HG03565 (cell line): ENCODE measurements at regions not wholly inside any gene's neighbourhood (a gene's known extent, or its start where the extent isn't known, plus 50 kb on each side); places are given as distances from the start of the nearest gene placed in this dataset.
"Not testable (repeated sequence)": the region's sequence is repeated elsewhere in the genome, so short reads cannot be mapped to it uniquely, and the experiment has no call there.

ENCODE experiments used
- ATAC-seq: cut with Tn5 transposase; IDR thresholded peaks from one replicate; pipeline ENCODE4 v1.9.1; 2021; ENCODE audit warnings: mild to moderate bottlenecking, moderate library complexity; ENCODE audit not compliant: unreplicated experiment

DNA sequence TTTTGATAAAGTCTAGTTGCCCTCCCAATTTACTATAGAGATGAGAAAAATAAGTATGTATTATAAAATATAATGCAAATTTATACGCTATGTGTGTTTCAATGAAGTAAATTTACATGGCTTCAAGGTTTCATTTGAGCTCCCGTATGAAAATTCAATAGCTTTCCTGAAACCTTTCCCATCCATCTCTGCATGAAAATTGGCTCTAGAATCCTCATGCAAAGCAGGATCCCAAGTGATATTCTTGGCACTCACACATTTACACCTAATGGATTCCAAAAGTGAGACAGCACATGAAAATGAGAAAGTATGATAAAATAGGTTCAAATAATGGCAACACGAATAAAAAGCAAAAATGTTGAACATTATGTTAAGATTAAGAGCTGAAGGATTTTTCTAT, 1595.8 kb upstream of the SEL1L start:
- no peak for ATAC-seq

DNA sequence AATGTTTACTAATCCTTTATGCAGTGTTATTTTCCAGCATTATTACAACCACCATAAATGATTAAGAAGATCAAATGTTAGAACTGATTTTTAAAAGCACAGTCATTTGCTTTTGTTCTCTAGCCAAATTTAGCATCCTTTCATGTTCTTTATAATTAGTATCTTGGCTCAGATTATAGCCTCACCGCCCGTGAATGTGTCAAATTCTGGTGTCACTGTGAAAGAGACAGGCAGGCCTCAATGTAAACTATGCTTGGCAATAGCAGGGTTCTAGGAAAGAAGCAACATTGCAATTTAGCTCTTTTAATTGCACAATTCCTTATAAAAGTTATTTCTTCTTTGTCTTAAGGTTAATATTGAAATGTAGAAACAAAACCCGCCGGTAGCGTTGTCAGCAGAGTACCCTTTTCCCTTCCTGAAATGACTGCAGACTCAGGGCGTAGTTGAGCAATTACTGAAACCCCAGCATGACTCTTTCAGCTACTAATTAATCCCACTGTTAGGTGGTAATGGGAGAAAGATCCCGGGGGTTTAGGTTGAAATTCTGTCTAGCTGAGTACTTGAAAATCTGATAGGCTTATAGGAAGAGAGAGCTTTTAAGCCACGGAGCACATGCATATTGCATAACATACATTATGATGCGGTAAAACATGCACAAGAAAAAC, 1600.5 kb upstream of the SEL1L start:
- ATAC-seq, result no peak

DNA sequence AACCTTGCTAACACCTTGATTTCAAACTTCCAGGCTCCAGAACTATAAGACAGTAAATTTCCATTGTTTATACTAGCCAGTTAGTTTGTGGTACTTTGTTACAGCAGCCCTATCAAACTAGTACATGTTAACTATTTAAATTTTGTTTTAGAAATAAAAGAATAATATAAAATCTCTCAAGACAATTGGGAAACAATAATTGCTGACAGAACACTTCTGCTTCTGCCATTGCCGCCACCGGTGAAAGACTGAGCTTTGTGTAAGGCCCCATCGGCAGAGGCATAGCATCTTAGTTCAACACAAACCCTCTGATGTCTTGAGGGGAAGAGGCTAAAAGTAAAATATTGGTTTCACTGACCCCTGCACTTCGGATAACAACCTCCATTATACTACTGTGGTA, 1607.1 kb upstream of the SEL1L start:
- ATAC-seq, result no peak

DNA sequence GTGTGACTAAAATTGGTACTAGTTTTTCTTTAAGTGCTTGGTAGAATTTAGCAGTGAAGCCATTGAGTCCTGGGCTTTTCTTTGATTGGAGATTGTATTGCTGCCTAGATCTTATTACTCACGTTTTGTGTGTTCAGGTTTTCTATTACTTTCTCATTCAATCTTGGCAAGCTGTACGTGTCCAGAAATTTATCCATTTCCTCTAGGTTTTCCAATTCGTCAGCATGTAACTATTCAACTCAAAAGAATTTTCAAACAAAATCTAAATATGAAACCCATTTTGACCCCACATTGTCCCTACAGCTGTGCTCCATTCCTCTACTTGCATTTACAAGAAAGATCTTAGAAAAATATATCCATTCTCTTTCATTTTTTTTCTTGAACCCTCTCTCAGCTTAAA, 1613.4 kb upstream of the SEL1L start:
- no peak for ATAC-seq

DNA sequence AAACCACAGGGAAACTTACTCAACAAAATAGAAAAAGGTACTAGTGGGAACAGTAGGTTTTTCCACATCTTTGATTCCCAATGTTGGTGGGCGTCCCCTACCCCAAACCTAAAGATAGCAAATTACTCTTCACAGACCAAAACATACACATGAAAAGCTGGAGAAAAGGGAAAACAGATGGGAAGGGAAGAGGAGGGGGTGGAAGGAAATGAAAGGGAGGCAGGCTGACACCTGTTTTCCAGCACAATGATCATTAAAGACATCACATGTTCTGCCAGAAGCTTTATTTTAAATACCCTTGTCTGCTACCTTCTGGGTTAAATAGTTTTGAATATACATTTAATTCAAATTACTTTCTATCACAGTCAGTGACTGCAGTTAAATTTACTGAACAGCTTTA, 1617.9 kb upstream of the SEL1L start:
- no peak for ATAC-seq

DNA sequence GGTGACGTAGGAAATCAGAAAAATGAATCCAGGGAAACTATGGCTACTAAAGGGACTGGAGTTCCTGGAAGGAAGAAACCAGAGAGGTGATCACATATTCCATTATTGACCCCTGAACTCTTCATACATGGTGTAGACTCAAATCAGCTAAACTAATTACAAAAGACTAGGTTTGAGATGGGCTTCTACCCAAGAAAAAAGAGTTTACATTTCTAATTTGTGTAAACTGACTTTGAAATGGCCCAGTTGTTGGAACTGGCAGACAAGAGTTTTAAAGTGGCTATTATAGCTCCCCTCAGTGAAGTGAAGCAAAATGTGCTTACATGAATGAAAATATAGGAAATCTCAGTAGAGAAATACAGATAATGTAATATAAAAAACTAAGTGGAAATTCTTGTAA, 1619.4 kb upstream of the SEL1L start:
- no peak for ATAC-seq

DNA sequence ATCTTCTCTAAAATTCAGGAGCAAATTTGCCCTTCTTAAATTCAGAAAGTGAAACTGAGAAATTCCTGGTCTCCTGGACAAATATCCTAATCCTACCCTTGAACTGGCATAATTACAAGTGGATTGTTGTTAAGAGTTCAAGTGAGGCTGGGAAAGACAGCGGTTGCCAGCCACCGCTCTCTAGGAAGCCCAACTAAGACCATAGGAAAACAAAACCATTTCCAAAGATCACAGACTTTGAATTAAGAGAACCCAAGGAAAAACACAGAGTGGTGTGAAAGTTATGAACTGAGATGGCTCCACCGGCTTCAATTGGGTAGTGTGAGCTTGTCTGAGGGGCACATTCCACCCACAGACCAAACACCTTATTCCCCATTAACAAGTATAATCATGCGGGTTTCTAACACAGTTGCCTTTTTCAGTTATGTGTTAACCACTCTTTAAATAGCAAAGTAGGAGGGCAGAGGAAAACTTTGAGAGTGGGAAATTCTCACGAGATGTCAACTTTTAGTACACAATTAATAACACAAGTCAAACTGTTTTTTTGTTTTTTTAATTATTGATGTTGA, 1628.8 kb upstream of the SEL1L start:
- no peak for ATAC-seq

DNA sequence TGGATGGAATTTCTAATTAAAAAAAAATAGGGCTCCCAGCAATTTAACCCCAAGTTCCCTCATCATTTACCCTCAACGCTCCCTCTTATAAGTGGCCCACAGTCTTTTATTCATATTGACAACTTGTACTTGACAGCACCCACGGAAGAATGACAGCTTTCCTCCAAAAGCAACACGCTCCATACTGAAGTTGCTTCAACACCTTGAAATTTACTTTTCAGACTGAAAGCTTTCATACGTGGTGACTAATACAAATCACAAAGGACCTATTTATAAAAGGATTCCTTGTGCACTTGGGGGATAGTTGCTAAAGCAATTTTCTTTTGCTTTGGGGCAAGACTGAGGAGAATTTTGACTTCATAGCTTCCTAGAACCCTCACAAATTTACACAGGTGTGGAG, 1629.4 kb upstream of the SEL1L start:
- no peak for ATAC-seq

DNA sequence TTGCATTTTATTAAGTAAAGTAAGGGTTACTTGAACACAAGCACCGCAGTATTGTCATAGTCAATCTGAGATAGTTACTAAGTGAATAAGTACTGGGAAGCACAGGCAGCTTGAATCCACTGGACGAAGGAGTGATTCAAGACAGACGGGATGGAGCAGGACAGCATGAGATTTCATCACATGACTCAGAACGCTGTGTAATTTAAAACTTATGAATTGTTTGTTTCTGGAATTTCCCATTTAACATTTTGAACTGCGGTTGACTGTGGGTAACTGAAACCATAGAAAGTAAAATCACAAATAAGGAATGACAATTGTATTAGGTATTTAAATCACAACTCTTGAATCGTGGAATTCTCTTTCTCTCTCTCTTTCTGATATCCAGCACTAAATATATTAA, 1630.4 kb upstream of the SEL1L start:
- no peak for ATAC-seq

DNA sequence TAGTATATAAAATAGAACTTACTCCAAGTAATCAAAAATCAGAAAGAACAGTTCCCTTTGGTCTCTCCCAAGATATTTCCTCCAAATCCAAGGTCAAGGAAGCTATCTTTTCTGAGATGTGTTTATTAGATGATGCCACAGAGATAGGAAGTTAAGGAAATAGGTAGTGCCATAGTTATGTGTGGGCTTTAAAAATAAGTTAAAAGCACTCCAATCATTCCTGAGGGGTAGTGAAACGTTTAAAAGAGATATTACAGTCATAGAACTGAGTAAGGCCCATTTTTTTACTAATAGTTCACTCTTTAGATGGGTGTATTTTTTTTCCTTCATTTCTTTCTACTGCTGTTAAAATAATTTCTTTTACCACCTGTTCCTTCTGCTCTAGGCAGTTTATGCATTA, 1630.9 kb upstream of the SEL1L start:
- ATAC-seq, result no peak

DNA sequence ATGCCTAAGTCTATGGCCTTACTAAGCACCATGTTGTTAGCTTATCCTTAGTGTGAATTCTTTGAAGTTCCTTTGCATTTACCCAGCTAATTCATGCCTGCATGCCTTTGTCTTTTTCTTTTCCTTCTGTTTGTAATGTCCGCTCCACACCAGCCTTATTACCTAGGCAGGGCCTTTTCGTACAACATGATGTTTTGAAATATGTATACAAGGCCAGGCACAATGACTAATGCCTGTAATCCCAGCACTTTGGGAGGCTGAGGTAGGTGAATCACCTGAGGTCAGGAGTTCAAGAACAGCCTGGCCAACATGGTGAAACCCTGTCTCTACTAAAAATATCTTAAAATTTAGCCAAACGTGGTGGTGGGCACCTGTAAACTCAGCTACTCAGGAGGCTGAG, 1636.5 kb upstream of the SEL1L start:
- no peak for ATAC-seq

DNA sequence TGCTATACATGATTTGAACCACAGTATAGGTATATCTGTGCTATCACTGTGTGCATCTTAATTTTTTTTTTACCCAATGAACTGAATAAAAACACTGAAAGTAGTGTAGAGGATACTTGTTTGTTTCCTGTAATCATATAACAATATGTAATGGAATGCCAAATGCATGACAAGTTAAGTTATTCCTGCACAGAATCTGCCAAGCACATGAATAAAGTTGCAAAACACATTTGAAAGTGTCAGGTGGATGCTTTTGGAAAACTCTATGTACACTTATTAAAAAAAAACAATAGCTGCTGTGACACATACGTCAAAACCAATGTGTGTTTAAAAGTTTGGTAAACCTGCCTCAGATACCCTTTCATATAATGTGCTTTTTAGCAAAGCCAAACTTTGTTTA, 1638.1 kb upstream of the SEL1L start:
- no peak for ATAC-seq

DNA sequence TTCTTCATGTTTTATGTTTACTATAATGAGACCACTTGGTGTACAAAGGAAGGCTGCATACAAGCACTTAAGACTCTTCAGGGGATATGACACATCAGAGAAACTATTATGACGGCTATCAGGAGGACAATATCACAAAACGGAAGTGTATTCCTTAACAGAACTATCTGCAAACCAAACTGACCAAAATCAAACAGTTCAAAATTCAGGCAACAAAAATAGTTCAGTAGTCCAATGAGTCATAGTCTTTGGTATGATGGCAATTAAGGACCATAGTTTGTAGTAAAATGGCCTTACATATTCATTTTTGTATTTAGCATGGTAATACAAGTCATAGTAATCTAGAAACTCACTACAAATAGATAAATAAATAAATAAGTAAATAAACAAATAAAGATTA, 1638.7 kb upstream of the SEL1L start:
- no peak for ATAC-seq

DNA sequence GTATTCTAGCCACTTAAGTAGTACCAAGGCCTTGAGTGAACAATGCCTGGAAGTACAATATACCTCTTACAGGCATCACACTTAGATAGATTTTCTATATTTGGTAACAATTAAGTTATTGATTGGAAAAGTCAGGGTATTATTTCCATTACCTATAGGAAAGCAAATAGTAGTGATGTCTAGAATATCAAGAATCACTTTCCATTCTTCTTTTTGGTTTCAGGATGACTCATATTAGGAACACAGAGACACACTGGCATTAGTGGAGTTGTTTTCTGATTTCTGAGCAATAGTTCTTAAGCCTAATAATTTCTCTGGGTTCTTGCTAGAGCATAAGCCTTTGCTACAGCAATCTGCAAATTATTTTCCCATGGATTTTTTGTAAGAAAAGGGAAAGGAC, 1640.0 kb upstream of the SEL1L start:
- no peak for ATAC-seq

DNA sequence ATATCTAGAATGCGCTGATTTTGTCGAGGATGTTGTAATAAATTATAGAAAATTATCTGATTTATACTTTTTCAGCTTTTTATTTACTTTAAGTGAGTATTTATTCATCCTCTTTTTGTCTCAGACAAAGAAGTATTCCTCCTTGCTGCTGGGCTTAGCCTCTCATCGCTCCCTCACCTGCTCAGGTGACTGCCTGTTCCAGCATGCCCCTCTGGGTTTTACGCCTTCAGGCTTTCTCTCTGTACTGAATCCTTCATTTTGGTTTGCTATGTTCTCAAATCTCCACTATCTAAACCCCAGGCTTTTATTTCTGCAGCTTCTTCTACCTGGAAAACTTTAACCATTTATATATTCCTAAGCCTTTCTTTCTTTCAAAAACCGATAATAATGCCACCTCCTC, 1650.9 kb upstream of the SEL1L start:
- ATAC-seq, result no peak

DNA sequence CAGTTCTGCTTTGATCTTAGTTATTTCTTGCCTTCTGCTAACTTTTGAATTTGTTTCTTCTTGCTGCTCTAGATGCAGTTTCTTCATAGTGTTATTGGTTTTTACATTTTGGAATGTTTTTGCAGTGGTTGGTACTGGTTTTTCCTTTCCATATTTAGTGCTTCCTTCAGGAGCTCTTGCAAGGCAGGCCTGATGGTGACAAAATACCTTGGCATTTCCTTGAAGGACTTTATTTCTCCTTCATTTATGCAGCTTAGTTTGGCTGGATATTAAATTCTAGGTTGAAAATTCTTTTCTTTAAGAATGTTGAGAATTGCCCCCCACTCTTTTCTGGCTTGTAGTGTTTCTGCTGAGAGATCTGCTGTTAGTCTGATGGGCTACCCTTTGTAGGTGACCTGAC, 1654.7 kb upstream of the SEL1L start:
- ATAC-seq, result not testable (repeated sequence)

DNA sequence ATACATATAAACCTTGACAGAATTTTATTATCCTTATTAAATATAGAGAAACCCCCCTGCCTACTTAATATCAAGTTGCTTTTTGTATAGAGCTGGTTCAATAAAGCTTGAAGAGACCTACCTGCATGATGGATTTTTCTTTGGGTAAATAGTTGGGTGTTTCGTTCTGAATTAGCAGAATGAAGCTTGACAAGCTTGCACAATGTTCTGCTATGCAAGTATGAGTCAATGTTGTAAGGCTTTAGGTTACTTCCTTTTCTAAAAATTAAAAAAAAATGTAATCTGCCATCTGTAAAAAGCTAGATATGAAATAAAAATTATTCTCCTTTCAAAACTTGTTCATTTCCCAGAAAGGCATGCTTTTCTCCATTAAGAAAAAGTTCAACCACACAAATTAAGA, 1662.6 kb upstream of the SEL1L start:
- ATAC-seq, result no peak

DNA sequence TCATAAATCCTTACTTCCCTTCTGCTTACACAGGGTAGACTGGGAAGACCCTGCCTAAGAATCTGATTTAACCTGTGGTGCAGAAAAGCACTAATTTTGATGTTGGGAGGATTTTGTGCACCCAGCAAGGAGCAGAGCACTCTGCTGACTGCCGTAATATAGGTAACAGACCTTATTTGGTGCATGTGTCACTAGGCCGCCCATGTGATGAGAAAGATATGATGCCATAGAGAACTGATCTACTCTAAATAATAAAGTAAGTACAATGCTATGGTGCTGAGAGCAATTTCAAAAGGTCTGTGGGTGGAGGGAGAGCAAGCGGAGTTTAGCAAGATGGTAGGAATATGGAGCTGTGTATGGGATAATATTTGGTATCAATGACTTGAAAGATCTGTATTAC, 1663.6 kb upstream of the SEL1L start:
- no peak for ATAC-seq

DNA sequence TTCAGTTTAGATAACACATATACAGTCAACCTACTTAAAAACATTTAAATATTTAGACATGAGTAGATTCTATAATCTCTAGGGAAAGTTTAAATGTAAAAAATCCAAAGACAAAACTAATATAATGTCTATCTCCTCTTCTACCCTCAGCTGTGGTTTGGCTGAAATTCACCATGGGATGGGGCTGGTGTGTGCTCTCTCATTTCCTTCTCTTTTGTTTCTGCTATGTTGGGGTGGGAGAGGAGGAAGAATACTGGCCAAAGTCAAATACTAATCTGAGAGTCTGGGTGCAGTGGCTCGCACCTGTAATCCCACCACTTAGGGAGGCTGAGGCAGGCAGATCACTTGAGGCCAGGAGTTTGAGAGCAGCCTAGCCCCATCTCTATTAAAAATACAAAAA, 1673.9 kb upstream of the SEL1L start:
- ATAC-seq, result no peak

DNA sequence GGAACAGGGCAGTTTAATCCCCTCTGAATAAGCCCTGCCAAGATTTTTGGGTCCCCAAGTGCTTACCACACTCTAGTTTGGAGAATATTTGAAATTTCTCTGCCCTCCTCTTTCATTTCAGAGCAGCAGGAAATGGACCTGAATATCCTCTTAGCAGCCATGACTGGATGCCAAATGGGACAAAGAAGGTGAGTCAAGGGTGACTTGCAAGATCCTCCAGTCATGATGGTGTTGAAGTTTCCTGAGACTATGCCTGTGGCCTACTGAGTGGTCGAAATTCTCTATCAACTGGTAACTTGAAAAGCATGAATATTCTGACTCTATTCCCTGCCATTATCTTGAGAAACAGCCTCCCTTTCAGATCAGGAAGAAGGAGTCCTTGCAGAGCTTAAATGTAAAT, 1674.7 kb upstream of the SEL1L start:
- no peak for ATAC-seq

DNA sequence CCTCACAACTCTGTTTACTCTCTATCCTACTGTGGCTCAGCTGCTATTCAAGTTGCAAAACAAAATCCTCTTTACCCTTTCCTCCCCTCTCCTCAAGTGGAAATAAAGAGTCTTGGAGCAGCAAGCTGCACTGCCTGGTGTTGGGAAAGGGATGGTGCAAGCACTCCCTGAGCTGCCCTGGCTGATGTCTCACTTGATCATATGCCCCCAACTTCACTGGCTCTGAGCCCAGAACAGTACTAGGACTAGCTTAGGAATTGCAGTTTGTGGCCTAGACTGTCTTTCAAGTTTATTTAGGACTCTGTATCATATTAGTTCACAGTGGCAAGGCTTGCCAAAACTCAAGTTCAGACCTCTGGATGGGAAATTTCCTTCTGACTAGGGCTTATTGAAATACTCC, 1683.8 kb upstream of the SEL1L start:
- ATAC-seq, result no peak

DNA sequence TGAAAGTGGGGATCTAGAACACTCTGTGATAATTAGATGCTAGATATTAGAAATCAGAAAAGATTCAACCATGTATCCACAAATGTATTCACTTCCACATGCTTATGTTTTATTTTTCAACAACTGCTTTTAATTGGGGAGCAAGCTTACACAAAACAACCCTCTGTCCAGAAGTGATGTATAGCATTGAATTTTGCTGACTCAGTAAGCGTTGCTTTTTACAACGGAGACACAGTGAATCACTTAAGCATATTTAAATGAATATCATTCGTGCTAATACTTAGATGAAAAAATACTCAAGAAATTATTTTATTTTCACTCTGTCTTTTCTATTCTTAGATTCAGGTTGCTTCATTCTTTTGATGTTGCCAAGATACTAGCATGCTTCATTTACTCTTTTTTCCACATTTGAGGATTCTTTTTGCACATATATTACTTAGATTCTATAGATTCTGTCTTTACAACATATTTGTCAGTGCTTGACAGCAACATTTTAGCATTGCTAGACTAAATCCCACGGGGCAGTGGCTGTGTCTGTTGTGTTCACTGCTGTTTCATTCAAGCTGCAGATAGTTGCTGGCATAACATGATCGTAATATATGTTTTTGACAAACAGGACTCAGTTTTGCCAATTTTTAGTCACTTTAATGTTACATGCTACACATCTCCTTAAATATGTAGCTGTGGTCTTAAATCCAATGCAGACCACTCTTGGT, 1714.4 kb upstream of the SEL1L start:
- no peak for ATAC-seq

DNA sequence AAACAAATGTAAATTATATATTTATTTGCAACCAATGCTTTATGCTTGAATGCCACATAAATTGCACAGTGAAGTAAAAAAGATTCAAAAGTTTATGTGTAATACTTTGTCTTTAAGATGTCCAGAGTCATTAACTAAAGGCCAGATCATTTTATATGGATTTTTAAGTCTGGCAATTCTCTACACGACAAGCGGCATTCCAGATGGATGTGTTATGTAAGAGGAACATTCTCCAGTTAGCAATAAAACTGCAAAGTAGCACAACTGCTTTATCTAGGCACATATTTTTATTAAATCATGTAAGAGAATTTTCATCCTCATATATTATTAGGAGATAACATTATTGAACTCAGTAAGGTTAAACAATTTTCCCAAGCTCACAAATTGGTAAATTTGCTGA, 1717.7 kb upstream of the SEL1L start:
- no peak for ATAC-seq
